Keratinocyte (primary cell): ENCODE measurements at regions not wholly inside any gene's neighbourhood (a gene's known extent, or its start where the extent isn't known, plus 50 kb on each side); places are given as distances from the start of the nearest gene placed in this dataset.

Experiments
- DNase-seq: peaks from one replicate; pipeline ENCODE4 v3.0.0-alpha.2; 2011; ENCODE audit warnings: low read depth, missing footprints, low spot score
- FAIRE-seq: peaks from 2 replicates; lab custom pipeline; 2011; peaks lifted over from hg19 to GRCh38; lab: Jason Lieb, UNC
- H2AFZ ChIP-seq: 2 replicates; pipeline ENCODE4 v1.6.0; 2012; ENCODE audit warnings: low read length, control low read depth, inconsistent platforms; ENCODE audit not compliant: control insufficient read depth
- H3K27ac ChIP-seq: 2 replicates; pipeline ENCODE4 v1.5.1; 2011; ENCODE audit warnings: low read length; ENCODE audit not compliant: control insufficient read depth, insufficient read depth
- H3K27me3 ChIP-seq: 3 replicates; pipeline ENCODE4 v1.6.0; 2011; ENCODE audit warnings: low read length; ENCODE audit not compliant: control insufficient read depth, insufficient read depth; ENCODE audit errors: extremely low read depth
- H3K36me3 ChIP-seq, 2 experiments: 2 replicates in 1 of 2; 3 replicates in 1 of 2; pipeline ENCODE4 v1.5.1; 2011; ENCODE audit warnings: low read length in 2 of 2, mild to moderate bottlenecking in 1 of 2; ENCODE audit not compliant: control insufficient read depth in 2 of 2, insufficient read depth in 2 of 2; ENCODE audit errors: extremely low read depth in 1 of 2
- H3K4me1 ChIP-seq: 3 replicates; pipeline ENCODE4 v1.5.1; 2011; ENCODE audit warnings: low read length; ENCODE audit not compliant: control insufficient read depth, insufficient read depth; ENCODE audit errors: extremely low read depth
- H3K4me2 ChIP-seq: 3 replicates; pipeline ENCODE4 v1.6.0; 2011; ENCODE audit warnings: low read depth, low read length; ENCODE audit not compliant: control insufficient read depth, insufficient read depth; ENCODE audit errors: extremely low read depth
- H3K4me3 ChIP-seq, 3 experiments: fragments of 200-600 bp in 1 of 3; sonication (generic) in 1 of 3; 2 replicates in 2 of 3; 3 replicates in 1 of 3; pipeline ENCODE4 v1.5.1; 2011 to 2016; ENCODE audit warnings: low read length in 3 of 3, mild to moderate bottlenecking in 3 of 3, control low read depth in 2 of 3, inconsistent platforms in 1 of 3, low read depth in 1 of 3, mixed read lengths in 1 of 3, mixed run types in 1 of 3, moderate library complexity in 1 of 3; ENCODE audit not compliant: control insufficient read depth in 2 of 3, insufficient read depth in 2 of 3; ENCODE audit errors: extremely low read depth in 1 of 3
- H3K79me2 ChIP-seq: 2 replicates; pipeline ENCODE4 v1.6.0; 2012; ENCODE audit warnings: low read length; ENCODE audit not compliant: control insufficient read depth, insufficient read depth
- H3K9ac ChIP-seq: 3 replicates; pipeline ENCODE4 v1.6.0; 2011; ENCODE audit warnings: low read length; ENCODE audit not compliant: control insufficient read depth, insufficient read depth; ENCODE audit errors: extremely low read depth
- H3K9me1 ChIP-seq: 3 replicates; pipeline ENCODE4 v1.6.0; 2011; ENCODE audit warnings: low read length; ENCODE audit not compliant: control insufficient read depth, insufficient read depth; ENCODE audit errors: extremely low read depth
- H3K9me3 ChIP-seq: 2 replicates; pipeline ENCODE4 v1.5.1; 2012; ENCODE audit warnings: low read depth, low read length; ENCODE audit not compliant: control insufficient read depth
- H4K20me1 ChIP-seq: 3 replicates; pipeline ENCODE4 v1.6.0; 2011; ENCODE audit warnings: low read length; ENCODE audit not compliant: control insufficient read depth, insufficient read depth; ENCODE audit errors: extremely low read depth
- EZH2 ChIP-seq: IDR thresholded peaks from one replicate; pipeline ENCODE4 v1.6.1; 2012; ENCODE audit warnings: inconsistent platforms, mild to moderate bottlenecking, low read length, moderate library complexity
- dilution Hi-C: fragments of 300-500 bp; cut with MboI; formaldehyde crosslinking; loops from one replicate; pipeline ENCODE4 v1.7.0; 2020; ENCODE audit warnings: low sequenced_read_pairs; ENCODE audit not compliant: extremely low pct_ligation_motif_present
- TF ChIP-seq, protein P1 (sequence below), 3 experiments: IDR thresholded peaks in 1 of 3; conservative IDR thresholded peaks in 1 of 3; optimal IDR thresholded peaks in 1 of 3; 2 replicates in 2 of 3; 3 replicates in 1 of 3; pipeline versions ENCODE3 to v1.5.1; 2011; ENCODE audit warnings: low read length in 3 of 3, mild to moderate bottlenecking in 3 of 3, moderate library complexity in 2 of 3, control low read depth in 1 of 3, inconsistent platforms in 1 of 3; ENCODE audit not compliant: insufficient read depth in 2 of 3; ENCODE audit errors: extremely low read depth in 1 of 3

DNA sequence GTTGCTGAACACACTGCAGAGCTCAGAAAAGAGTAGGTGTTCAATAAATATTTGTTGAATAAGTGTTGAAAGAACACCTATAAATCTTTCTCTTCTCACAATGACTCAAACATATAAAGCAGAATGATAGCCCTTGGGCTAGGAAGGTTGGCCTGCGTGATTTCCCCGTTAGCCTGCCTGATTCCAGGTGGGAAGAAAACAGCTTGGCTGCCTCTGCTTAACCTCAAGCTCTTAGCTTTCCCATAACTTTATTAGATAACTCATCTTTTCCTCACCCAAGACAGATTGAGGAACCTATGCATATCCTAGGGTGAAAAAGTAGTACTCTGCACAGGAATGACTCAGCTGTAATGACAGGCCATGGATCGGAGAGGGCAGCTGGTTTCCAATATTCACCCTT is 300.3 kb upstream of the ID4 start:
- Histone ChIP-seq H4K20me1 (no peaks in the 10 kb centered on the region), H3K27ac (peak overlapping the region; percentile 30), H3K36me3 (no peaks in the 10 kb centered on the region), H3K9ac (no peak overlapping the region), H3K4me1 (peaks cover 23% of the 10 kb centered on the region), H3K27me3 (no peaks in the 10 kb centered on the region), H3K79me2 (no peaks in the 10 kb centered on the region), H3K4me2 (peak overlapping the region; percentile 58), H2AFZ (no peak overlapping the region), H3K4me3 (no peak overlapping the region), H3K9me1 (no peaks in the 10 kb centered on the region), H3K9me3 (no peaks in the 10 kb centered on the region)
- dilution Hi-C loops = no loop called here
- peak; percentile 87 for FAIRE-seq
- peak; percentile 71 for DNase-seq
- TF ChIP-seq, protein P1, sequence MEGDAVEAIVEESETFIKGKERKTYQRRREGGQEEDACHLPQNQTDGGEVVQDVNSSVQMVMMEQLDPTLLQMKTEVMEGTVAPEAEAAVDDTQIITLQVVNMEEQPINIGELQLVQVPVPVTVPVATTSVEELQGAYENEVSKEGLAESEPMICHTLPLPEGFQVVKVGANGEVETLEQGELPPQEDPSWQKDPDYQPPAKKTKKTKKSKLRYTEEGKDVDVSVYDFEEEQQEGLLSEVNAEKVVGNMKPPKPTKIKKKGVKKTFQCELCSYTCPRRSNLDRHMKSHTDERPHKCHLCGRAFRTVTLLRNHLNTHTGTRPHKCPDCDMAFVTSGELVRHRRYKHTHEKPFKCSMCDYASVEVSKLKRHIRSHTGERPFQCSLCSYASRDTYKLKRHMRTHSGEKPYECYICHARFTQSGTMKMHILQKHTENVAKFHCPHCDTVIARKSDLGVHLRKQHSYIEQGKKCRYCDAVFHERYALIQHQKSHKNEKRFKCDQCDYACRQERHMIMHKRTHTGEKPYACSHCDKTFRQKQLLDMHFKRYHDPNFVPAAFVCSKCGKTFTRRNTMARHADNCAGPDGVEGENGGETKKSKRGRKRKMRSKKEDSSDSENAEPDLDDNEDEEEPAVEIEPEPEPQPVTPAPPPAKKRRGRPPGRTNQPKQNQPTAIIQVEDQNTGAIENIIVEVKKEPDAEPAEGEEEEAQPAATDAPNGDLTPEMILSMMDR (optimal IDR thresholded peaks at IDR 0.05 in 1 of 3, IDR thresholded peaks at IDR 0.05 in 1 of 3, conservative IDR thresholded peaks at IDR 0.05 in 1 of 3; ENCODE audit: extremely low read depth in 1 of 3, insufficient read depth in 2 of 3, low read length in 3 of 3) = no peak
- TF ChIP-seq EZH2 = no peak

DNA sequence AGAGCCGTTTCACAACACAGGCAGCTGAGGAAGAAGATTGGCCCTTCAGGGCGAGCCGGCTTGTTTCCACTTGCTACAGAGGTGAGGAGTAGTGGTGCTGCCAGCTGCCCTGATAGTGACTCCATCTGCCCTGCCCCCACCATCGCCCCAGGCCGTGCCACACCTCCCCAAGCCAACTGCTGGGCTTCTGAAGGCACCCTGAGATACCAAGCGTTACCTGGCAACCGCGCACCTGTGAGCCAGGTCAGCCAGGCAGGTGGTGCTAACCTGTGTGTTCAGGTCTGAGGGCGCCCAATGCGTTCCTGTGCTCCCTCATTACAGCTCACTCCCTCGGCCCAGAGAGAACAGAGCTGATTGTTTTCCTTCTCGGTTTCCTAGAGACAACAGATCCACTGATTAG is 299.1 kb upstream of the ID4 start:
- DNase-seq (peak; percentile 95), FAIRE-seq (peak; percentile 83)
- dilution Hi-C loops = no loop called here
- Histone ChIP-seq H3K4me3 (no peak overlapping the region), H3K36me3 (no peaks in the 10 kb centered on the region), H3K27me3 (no peaks in the 10 kb centered on the region), H3K4me2 (peak overlapping the region; percentile 58), H3K9me1 (no peaks in the 10 kb centered on the region), H3K9me3 (no peaks in the 10 kb centered on the region), H4K20me1 (no peaks in the 10 kb centered on the region), H2AFZ (no peak overlapping the region), H3K4me1 (peaks cover 23% of the 10 kb centered on the region), H3K79me2 (no peaks in the 10 kb centered on the region), H3K9ac (no peak overlapping the region), H3K27ac (no peak overlapping the region)
- TF ChIP-seq EZH2 = no peak
- TF ChIP-seq, protein P1 (optimal IDR thresholded peaks at IDR 0.05 in 1 of 3, IDR thresholded peaks at IDR 0.05 in 1 of 3, conservative IDR thresholded peaks at IDR 0.05 in 1 of 3; ENCODE audit: extremely low read depth in 1 of 3, insufficient read depth in 2 of 3, low read length in 3 of 3) = no peak
